Fibroblast of upper back skin (primary cell): ENCODE measurements at regions not wholly inside any gene's neighbourhood (a gene's known extent, or its start where the extent isn't known, plus 50 kb on each side); places are given as distances from the start of the nearest gene placed in this dataset.
"Not testable (repeated sequence)": the region's sequence is repeated elsewhere in the genome, so short reads cannot be mapped to it uniquely, and the experiment has no call there.

Experiments
- DNase-seq: peaks from one replicate; pipeline ENCODE4 v3.0.0-alpha.2; 2013

DNA sequence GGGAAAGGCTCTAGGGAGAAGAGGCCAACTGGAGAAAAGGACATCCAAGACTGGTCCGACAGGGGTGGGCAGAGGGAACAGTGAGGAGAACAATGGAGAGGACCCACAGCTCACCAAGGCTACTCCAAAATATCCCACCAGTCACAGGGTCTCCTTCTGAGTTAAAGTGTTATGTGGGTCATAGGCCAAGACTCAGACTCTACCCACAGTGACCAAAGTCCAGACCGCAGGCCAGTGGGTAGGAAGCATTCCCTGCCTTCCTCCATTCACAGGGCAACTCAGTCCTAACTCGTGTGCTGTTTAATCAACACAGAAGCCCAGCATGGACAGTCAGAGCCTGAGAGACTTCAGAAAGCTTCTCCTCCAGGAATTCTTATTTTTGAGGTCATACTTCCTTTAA, 260.6 kb downstream of the SMAD2 start:
- DNase-seq: no peak

GRCh38 chr18:47658498-47658897, 272.0 kb downstream of the SMAD2 start:
- no peak for DNase-seq

DNA sequence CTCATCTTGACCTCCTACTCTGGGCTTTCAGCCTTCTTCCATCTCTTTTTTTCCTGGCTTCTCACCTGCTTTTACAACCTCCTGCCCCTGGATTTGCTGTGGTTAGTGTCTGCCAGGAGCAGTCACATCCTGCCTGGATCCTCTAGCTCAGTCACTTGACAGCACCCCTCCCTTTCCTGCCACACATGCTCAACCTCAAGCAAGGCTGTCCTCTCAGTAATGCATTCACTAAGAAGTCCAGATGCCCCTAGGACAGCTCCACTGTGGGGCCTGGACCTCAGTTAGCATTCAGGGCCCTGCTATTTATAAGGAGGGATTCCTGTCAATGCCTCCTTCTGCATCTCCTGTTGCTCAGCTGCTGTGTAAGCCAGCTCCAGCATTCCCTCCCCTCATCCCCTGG, 275.5 kb downstream of the SMAD2 start:
- no peak for DNase-seq

DNA sequence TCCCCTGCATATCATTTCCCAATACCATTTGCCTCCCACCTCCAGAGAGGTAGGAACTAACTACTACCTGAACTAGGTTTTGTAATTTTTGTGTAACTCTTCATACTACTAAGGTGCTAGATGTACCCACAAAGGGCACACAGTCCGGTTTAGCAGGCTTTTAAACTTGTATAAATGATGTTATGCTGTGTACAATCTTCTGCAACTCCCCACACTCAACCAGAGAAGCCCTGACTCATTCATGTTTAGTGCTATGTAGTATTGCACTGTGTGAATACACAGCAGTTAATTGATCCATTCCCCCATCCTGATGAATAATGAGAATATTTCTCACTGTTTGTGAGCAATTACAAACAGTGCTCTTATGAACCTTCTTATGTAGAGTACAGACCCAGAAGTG, 285.6 kb downstream of the SMAD2 start:
- no peak for DNase-seq

DNA sequence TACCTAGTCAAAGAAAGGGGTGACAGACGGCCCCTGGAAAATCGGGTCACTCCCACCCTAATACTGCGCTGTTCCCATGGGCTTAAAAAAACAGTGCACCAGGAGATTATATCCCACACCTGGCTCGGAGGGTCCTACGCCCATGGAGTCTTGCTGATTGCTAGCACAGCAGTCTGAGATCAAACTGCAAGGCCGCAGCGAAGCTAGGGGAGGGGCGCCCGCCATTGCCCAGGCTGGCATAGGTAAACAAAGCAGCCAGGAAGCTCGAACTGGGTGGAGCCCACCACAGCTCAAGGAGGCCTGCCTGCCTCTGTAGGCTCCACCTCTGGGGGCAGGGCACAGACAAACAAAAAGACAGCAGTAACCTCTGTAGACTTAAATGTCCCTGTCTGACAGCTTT, 292.9 kb downstream of the SMAD2 start:
- DNase-seq: not testable (repeated sequence)

DNA sequence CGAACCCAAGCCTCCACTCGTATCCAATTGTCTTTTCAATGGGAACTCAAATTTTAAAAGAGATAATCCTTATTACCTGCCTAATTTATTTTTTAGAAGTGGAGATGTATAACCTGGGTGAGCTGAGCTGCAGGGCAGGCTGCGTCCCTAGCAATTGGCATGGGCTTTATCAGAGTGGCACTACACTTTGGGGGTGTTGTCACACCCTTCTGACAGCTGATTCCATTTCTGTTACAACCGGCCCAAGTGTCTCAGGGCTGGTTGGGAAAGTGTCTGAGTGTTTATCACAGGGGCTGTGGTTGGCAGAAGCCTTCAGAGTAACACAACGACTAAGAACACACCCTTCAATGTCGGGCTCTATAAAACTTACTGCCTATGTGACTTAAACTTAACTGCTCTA, 295.0 kb downstream of the SMAD2 start:
- no peak for DNase-seq

DNA sequence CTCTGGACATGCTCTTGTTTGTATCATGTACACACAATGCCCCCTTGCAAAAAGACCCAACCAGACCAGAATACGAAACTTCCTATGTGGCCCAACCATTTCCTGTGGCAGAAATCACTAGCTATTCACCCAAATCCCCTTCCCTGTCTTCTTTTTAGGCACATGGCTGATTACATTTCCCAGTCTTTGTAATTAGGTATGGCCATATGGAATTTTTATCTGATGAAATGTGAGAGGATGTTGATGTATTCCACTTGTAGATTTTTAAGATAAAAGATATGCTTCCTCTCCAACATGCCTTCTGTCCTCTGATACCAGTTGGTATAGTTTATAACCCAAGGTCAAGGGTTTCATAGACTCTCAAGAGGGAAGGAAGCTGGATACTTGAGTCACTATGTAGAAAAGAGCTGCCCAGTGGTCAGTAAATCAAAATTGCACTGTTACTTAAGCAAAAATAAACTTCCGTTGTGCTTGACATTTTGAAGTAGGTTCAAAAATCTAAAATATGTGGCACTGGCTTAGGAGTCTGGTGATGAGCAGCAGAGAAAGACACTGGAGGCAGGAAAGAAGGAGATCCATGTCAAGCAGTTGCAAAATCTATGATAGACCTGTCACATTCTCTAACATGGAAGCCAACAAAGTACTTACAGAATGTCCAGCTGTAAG, 297.4 kb downstream of the SMAD2 start:
- no peak for DNase-seq

GRCh38 chr18:47628893-47629292, 301.6 kb downstream of the SMAD2 start:
- DNase-seq: no peak

DNA sequence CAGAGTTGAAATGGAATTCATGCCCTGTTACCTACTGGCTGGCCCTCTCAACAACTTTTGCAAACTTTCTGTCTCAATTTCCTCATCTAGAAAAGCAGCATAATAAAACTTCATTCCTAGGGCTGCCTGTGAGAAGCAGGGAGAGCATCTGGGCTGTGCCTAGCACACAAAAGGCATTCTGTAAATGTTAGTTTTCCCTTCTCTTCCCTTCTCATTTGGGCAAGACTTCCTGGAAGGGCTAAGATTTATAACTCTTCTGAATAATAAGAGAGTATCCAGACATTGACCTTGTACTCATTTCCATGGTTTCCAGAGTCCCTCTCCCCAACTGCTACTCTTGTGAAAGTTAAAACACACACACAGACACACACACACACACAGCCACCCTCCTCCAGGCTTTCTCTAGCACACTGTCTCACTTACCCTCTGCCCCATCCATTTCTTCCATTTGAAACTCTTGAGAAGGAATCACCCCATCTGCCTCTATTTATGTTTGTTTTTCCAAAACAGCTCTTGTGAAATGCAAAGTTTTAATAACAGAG, 302.1 kb downstream of the SMAD2 start:
- no peak for DNase-seq

DNA sequence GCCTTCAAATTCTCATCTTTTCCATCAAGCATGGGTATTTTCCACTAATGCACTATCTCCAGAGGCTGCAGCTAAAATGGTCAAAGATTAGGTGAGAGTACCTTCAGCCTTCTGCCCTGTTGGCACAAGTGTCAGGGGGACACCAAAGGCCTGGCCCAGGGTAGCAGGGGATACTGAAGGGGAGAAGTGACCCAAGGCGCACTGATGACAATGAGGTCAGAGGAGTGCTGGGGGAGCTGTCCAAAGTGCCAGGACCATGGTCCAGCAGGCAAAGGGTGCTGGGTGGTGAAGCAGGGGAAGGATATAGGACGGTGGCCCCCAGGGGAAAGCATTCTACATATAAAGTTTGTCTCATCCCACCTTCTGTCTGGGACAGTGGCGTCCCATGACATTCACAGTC, 303.4 kb downstream of the SMAD2 start:
- no peak for DNase-seq

GRCh38 chr18:47619771-47620448, 310.5 kb downstream of the SMAD2 start:
- no peak for DNase-seq

DNA sequence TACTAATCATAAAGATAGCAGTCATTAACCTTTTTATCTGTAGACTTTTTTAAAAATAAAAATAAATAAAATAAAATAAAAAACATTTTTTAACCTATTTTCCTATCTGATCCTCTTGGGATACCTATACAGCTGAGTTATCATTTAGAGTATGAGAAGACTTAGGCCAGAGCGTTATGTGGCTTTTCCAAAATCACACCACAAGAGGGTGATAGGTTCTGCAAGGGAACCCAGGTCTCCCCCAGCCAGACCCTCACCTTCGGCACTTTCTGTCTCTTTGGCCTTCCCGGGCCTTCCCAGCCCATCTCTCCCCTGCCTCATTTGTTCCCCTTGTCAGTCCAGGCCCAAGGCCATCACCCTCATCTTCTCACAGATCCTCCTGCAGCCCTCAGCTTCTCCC, 311.7 kb downstream of the SMAD2 start:
- no peak for DNase-seq

- DNase-seq: no peak
Observed at GRCh38 chr18:47615043-47615442, 315.4 kb downstream of the SMAD2 start.

- no peak for DNase-seq
Observed at GRCh38 chr18:47613929-47614328, 316.5 kb downstream of the SMAD2 start.

DNA sequence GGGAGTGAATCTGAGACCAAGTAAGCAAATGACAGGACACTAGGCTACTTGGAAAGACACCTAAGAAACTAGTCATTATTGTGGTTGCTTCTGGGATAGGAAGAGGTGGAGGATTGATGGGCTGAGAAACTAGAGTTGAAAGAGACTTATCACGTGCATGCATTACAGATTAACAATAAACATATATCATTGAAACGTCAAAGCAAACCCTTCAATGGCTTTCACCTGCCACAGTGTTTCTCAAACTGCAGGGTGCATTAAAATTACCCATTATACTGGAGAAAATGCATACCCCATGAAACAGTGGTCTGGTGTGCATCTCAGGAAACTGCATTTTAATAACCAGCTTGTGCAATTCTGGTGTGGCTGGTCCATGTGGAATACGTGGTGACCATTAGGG, 318.8 kb downstream of the SMAD2 start:
- DNase-seq: no peak

DNA sequence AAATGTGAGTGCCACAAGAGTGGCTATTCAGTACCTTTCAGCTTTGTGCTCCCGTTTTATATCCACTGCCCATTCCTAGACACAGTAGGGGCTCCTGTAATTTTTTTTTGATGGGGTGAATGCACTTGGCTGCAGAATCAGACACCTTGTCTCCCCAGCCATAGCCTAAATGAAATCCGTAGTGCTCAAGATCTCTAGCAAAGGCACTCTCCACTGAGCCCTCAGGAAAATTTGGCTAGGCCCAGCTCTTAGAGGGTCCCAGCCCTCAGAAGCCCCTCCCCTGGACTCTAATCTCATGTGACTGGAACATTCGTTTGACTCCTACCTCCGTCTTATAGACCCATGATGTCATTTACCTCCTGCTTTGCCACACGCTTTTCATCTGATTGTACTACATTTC, 323.9 kb downstream of the SMAD2 start:
- DNase-seq: no peak

DNA sequence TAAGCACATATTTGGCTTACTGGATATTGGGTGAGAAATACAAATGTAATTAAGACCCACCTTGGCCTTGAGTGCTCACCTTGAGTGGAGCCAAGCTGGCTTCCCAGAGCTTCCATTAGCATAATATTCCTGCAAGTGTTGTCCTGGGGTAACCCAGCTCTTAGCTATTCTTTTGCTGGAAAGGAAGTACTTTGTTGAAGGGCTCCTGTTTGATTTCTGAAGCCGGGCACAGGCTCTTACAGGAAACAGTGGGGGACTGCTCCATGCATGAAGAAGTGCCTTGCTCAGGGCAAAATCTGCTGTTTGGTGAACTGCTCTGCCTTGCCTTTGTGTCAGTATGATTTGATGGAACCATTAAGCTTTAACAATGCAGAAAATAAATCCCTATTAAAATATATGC, 325.4 kb downstream of the SMAD2 start:
- DNase-seq: no peak

- DNase-seq: no peak
Observed at GRCh38 chr18:47604021-47604420, 326.4 kb downstream of the SMAD2 start.

- DNase-seq: no peak
Observed at GRCh38 chr18:47603158-47603557, 327.3 kb downstream of the SMAD2 start.

DNA sequence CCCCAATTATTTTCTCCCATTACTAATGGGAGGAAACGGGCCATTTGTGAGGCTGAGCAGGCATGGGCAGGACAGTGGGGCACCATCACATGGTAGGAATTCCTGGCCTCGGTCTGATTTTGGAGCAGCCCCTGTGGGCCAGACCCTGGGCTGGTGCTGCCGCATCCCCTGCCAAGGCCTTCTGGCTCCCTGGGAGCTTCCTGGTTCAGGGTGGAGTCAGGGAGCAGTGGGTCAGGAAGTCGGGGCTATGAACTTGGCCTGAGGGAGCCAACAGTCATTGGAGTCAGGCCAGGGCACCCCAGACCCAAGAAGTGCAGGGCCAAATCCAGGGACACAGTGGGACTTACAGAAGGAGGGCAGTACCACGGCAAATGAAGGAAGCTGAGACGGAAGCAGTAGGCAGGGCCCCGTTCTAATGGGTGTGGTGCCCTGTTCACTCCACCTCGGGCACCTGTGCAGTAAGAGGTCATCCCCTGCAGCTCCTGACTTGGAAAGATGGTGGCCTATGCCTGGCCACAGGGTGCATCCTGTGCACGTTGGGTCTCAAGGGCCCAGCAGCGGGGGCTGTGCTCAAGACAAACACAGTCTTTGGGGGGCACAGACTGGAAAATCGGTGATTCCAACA, 328.1 kb downstream of the SMAD2 start:
- DNase-seq: no peak

DNA sequence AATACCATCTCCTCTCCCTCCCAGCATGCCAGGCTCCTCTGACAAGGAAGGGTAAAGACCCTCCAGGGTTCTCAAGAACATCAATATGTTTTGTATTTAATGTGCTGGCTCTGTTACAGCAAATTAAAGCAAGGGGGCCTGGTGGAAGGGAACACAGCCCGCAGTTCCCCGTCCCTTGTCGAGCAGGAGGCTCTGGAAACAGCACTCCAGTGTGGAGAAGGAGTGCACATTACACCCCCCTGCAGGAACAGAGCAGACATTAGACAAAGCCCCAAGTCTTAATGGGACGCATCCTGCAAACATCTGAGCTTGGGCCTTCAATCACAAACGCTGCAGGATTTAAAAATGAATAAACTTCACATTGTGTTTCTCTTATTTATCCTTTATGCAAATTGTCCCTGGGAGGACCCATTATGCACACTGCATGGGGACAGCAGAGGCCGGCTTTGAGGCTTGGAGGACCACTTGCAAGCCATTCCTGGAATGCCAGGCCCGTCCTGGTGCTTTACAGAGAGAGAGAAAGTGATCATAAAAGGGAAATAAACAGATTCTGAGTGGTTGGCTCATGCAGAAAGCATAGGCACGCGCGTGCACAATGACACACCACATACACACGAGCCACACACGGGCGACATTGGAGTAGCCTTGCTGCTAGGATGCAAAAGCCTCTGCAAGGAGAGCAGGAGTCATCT, 328.7 kb downstream of the SMAD2 start:
- DNase-seq: no peak

DNA sequence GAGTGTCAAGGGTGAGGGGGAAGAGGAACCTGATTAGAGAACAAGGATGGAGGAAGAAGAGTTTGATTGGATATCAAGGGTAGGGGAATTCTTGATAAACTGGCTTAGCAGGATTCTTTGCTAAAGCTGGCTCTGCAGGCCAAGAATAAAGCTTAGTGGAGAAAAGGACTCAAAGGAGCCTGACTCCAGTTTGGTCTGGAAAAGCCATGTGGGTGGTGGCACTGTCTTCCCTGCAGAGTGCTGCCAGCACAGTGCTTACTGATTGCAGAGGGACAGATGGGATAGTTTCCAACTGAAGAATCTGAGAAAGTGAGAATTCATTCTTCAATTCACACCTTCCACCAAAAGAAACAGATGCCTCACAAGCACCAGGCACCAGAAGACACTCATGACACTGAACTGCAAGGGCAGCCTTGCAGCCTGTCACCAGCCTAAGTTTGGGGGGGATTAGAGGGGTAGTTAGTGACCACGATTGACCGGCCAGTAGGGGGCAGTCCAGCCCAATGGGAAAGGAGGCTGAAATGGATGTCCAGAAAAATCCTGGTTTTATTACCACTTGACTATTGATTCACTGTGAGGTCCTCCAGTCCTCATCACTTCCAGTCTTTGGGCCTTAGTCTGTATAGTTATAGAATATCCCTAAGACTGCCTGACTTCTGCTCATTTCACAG, 334.5 kb downstream of the SMAD2 start:
- no peak for DNase-seq

GRCh38 chr18:47594621-47595086, 335.8 kb downstream of the SMAD2 start:
- DNase-seq: no peak
